ENCODE measurements at regions not wholly inside any gene's neighbourhood (a gene's known extent, or its start where the extent isn't known, plus 50 kb on each side); places are given as distances from the start of the nearest gene placed in this dataset.

DNA sequence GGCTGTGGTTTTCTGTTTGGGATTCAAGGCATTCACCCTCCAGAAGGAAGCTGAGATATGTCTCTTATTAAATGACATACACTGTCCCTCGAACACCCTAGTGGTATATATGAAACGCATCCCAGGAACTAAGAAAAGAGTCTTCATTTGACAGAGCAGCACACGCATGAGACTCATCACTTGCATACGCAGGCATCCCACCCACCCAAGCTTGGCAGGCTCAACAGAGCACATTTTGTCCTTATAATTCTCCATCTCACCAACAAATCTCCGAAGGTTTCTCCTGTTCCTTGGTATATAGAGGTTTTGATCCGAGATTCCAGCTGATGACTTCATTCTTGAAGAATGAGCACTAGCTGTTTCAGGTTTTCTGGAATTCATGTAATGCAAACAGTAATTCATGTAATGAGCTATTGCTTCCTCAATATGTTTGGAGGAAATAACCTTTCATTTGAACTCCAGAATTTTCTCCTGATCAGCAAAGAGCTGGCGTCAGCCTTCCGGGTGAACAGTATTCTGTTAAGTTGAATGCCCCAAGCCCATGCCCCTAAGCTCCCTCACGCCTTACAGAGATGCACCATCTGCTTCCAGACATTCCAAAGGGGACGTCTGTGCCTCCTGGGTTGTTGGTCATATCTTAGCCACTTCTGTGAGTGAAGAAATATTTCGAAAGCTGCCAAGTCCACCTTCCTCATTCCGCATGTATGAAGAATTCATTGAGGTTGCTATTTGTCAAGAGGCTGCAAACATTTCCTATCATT lies 66.0 kb upstream of the CDH4 start:
- TF ChIP-seq, protein P1, sequence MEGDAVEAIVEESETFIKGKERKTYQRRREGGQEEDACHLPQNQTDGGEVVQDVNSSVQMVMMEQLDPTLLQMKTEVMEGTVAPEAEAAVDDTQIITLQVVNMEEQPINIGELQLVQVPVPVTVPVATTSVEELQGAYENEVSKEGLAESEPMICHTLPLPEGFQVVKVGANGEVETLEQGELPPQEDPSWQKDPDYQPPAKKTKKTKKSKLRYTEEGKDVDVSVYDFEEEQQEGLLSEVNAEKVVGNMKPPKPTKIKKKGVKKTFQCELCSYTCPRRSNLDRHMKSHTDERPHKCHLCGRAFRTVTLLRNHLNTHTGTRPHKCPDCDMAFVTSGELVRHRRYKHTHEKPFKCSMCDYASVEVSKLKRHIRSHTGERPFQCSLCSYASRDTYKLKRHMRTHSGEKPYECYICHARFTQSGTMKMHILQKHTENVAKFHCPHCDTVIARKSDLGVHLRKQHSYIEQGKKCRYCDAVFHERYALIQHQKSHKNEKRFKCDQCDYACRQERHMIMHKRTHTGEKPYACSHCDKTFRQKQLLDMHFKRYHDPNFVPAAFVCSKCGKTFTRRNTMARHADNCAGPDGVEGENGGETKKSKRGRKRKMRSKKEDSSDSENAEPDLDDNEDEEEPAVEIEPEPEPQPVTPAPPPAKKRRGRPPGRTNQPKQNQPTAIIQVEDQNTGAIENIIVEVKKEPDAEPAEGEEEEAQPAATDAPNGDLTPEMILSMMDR (IDR thresholded peaks at IDR 0.05; ENCODE audit: control extremely low read depth, extremely low read depth): no peak
- no peak overlapping the region for H3K27ac ChIP-seq (ENCODE audit: low read depth in 1 of 2, low read length in 1 of 2)
- WGBS, 2 donors: 34 to 48% methylated on average over 12 of the region's 12 CpGs
- ATAC-seq (ENCODE audit: insufficient read depth, low FRiP score) (peak; percentile 27), DNase-seq (peak; percentile 21 to 51 (median 29))
- peaks cover 0 to 15% (median 0%) of the 10 kb centered on the region in 5 donors for H3K4me1 ChIP-seq (ENCODE audit: control insufficient read depth in 5 of 5, insufficient read depth in 5 of 5, low read length in 5 of 5)
- peaks cover 0 to 3% (median 0%) of the 10 kb centered on the region in 4 donors for H3K9me3 ChIP-seq (ENCODE audit: control insufficient read depth in 4 of 4, insufficient read depth in 3 of 4, low read length in 3 of 4)
- H3K4me3 ChIP-seq: no peak overlapping the region
- H3K36me3 ChIP-seq (ENCODE audit: control insufficient read depth in 4 of 4, insufficient read depth in 4 of 4, low read length in 4 of 4): no peaks in the 10 kb centered on the region
- no peak overlapping the region for H3K9ac ChIP-seq (ENCODE audit: insufficient read depth in 1 of 2, low read length in 2 of 2)
- H3K27me3 ChIP-seq (ENCODE audit: control insufficient read depth in 3 of 3, insufficient read depth in 3 of 3, low read length in 2 of 3): peaks cover 0 to 4% (median 0%) of the 10 kb centered on the region in 3 donors

DNA sequence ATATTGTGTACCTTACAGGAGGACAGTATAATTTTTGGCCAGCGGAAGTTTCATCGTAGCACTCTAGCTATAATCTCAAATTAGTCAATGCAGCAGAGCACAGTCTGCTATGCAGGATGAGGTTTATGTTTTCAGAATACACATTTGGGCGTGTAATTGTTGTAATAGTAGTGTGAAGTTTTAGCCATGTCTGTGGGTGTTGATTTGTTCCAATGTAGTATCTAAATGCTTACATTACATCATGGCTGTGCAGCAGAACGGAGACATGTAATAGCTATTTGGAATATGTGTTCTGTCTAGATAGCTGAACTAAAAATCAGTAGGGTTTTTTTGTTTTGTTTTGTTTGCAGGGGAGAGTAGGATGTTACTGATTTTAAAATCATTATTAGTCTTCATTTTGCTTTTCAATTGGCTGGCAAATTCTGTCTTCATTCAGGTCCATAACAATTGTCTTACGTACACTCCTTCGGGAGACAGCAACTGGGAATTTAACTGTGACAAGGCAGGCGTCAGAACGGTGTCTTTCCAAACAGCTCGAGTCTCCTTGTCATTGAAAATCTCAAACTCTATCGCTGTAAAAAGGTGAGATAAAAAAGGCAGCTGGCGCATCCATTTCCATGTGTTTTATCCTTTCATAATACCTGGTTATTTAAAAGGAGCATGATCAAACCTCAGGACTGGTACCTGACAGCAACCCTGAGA lies 65.1 kb upstream of the CDH4 start:
- ATAC-seq (ENCODE audit: insufficient read depth, low FRiP score): no peak
- WGBS, 2 donors: 79 to 86% methylated on average over 11 of the region's 11 CpGs
- Histone ChIP-seq H3K27ac (ENCODE audit: low read depth in 1 of 2, low read length in 1 of 2) (no peak overlapping the region), H3K4me3 (no peak overlapping the region), H3K9me3 (ENCODE audit: control insufficient read depth in 4 of 4, insufficient read depth in 3 of 4, low read length in 3 of 4) (peaks cover 0 to 5% (median 0%) of the 10 kb centered on the region in 4 donors), H3K4me1 (ENCODE audit: control insufficient read depth in 5 of 5, insufficient read depth in 5 of 5, low read length in 5 of 5) (peaks cover 0 to 15% (median 0%) of the 10 kb centered on the region in 5 donors), H3K27me3 (ENCODE audit: control insufficient read depth in 3 of 3, insufficient read depth in 3 of 3, low read length in 2 of 3) (peaks cover 0 to 4% (median 0%) of the 10 kb centered on the region in 3 donors), H3K9ac (ENCODE audit: insufficient read depth in 1 of 2, low read length in 2 of 2) (no peak overlapping the region), H3K36me3 (ENCODE audit: control insufficient read depth in 4 of 4, insufficient read depth in 4 of 4, low read length in 4 of 4) (no peaks in the 10 kb centered on the region)
- no peak for DNase-seq
- TF ChIP-seq, protein P1 (IDR thresholded peaks at IDR 0.05; ENCODE audit: control extremely low read depth, extremely low read depth): no peak

GRCh38 chr20:61189534-61189933 lies 62.5 kb upstream of the CDH4 start:
- no peak for ATAC-seq (ENCODE audit: insufficient read depth, low FRiP score)
- Histone ChIP-seq H3K36me3 (ENCODE audit: control insufficient read depth in 4 of 4, insufficient read depth in 4 of 4, low read length in 4 of 4) (no peaks in the 10 kb centered on the region), H3K4me1 (ENCODE audit: control insufficient read depth in 5 of 5, insufficient read depth in 5 of 5, low read length in 5 of 5) (peaks cover 0 to 17% (median 0%) of the 10 kb centered on the region in 5 donors), H3K27ac (ENCODE audit: low read depth in 1 of 2, low read length in 1 of 2) (no peak overlapping the region), H3K9ac (ENCODE audit: insufficient read depth in 1 of 2, low read length in 2 of 2) (no peak overlapping the region), H3K9me3 (ENCODE audit: control insufficient read depth in 4 of 4, insufficient read depth in 3 of 4, low read length in 3 of 4) (peaks cover 0 to 8% (median 0%) of the 10 kb centered on the region in 4 donors), H3K27me3 (ENCODE audit: control insufficient read depth in 3 of 3, insufficient read depth in 3 of 3, low read length in 2 of 3) (no peaks in the 10 kb centered on the region), H3K4me3 (no peak overlapping the region)
- TF ChIP-seq, protein P1 (IDR thresholded peaks at IDR 0.05; ENCODE audit: control extremely low read depth, extremely low read depth): no peak
- 75 to 97% methylated on average over 1 of the region's 1 CpG for WGBS, 2 donors
- no peak for DNase-seq

All from lung (tissue), 11 donors.